Right lobe of liver (tissue), 6 donors: ENCODE measurements at regions not wholly inside any gene's neighbourhood (a gene's known extent, or its start where the extent isn't known, plus 50 kb on each side); places are given as distances from the start of the nearest gene placed in this dataset.
A peak's percentile ranks its signal among the peaks of the same experiment; 100 is the strongest.

Experiments used
- ATAC-seq, 4 donors: fragments of 200-7000 bp; cut with Tn5 transposase; one replicate each; pipeline ENCODE4 v1.9.1; 2020; ENCODE audit warnings: mild to moderate bottlenecking in 4 of 4, moderate library complexity in 4 of 4
- DNase-seq, 3 donors: peaks; one replicate each; pipeline ENCODE4 v3.0.0-alpha.2; 2020
- H3K27ac ChIP-seq, 3 donors: fragments of 200-600 bp; one replicate each; pipeline ENCODE4 v1.8.0; 2022
- H3K27me3 ChIP-seq, 2 donors: fragments of 200-600 bp; one replicate each; pipeline ENCODE4 v1.8.0; 2022
- H3K36me3 ChIP-seq, 4 donors: fragments of 200-600 bp; sonication (generic) in 1 of 4; one replicate each; pipeline versions ENCODE4 v1.5.1 to v1.8.0; 2017 to 2022; ENCODE audit warnings: control low read depth in 1 of 4
- H3K4me1 ChIP-seq, 4 donors: fragments of 200-600 bp; sonication (generic) in 1 of 4; one replicate each; pipeline versions ENCODE4 v1.5.1 to v1.8.0; 2017 to 2022; ENCODE audit warnings: control low read depth in 1 of 4
- H3K4me3 ChIP-seq, 3 donors: fragments of 200-600 bp; one replicate each; pipeline ENCODE4 v1.8.0; 2022
- H3K9me3 ChIP-seq, 4 donors: fragments of 200-600 bp; sonication (generic) in 1 of 4; one replicate each; pipeline versions ENCODE4 v1.5.1 to v1.8.0; 2017 to 2022; ENCODE audit warnings: control low read depth in 1 of 4
- CTCF ChIP-seq, 4 donors: fragments of 200-600 bp in 3 of 4; fragments of 450-650 bp in 1 of 4; IDR thresholded peaks; one replicate each; pipeline versions ENCODE4 v1.5.1 to v1.8.0; 2016 to 2022; ENCODE audit warnings: antibody characterized with exemption in 4 of 4, mild to moderate bottlenecking in 2 of 4
- POLR2A ChIP-seq: fragments of 450-650 bp; IDR thresholded peaks from one replicate; pipeline ENCODE4 v1.6.1; 2017; ENCODE audit warnings: antibody characterized with exemption, mild to moderate bottlenecking
- WGBS: methylation state at CpG from one replicate; pipeline ENCODE4 v1.1.6; 2018; ENCODE audit warnings: low coverage, low lambda C conversion rate; ENCODE audit not compliant: insufficient coverage; ENCODE audit errors: missing lambda C conversion rate; 5-methylcytosine and 5-hydroxymethylcytosine counted together
- intact Hi-C, 2 donors: fragments of 100-400 bp; cut with DNase I; formaldehyde crosslinking; loops; one replicate each; pipeline versions ENCODE4 v1.11.2 to v1.14.1; 2022
- donor health status: DM: no; HTN: yes; CAD: no.
- donor health status: DM: no; HTN: no; CAD: no.
- donor health status: DM: no; HTN: no; CAD: no.
- donor health status: DM: no; HTN: yes; CAD: no.
- donor health status: DM: no; HTN: yes; CAD: no.

- intact Hi-C loops: no loop called here
- no peak overlapping the region for H3K27ac ChIP-seq
- H3K4me3 ChIP-seq: no peak overlapping the region
- WGBS: 57% methylated on average over 13 of the region's 18 CpGs
- no peaks in the 10 kb centered on the region for H3K27me3 ChIP-seq
- no peak for TF ChIP-seq POLR2A
- TF ChIP-seq CTCF (IDR thresholded peaks at IDR 0.05): no peak
- ATAC-seq (no peak), DNase-seq (no peak)
- H3K36me3 ChIP-seq: no peaks in the 10 kb centered on the region
- no peaks in the 10 kb centered on the region for H3K9me3 ChIP-seq
- peaks cover 0 to 11% (median 4%) of the 10 kb centered on the region in 4 donors for H3K4me1 ChIP-seq
Observed at GRCh38 chrX:39756086-39756883, 341.5 kb downstream of the BCOR start.

GRCh38 chrX:39757971-39758370 lies 339.8 kb downstream of the BCOR start:
- no peak overlapping the region for H3K27ac ChIP-seq
- WGBS: 56% methylated on average over 6 of the region's 6 CpGs
- no peaks in the 10 kb centered on the region for H3K27me3 ChIP-seq
- intact Hi-C loops: no loop called here
- TF ChIP-seq CTCF (IDR thresholded peaks at IDR 0.05): no peak
- no peaks in the 10 kb centered on the region for H3K36me3 ChIP-seq
- H3K9me3 ChIP-seq: no peaks in the 10 kb centered on the region
- H3K4me3 ChIP-seq: no peak overlapping the region
- no peak for DNase-seq
- peaks cover 0 to 8% (median 3%) of the 10 kb centered on the region in 4 donors for H3K4me1 ChIP-seq
- ATAC-seq: no peak

GRCh38 chrX:39758791-39759525 lies 338.8 kb downstream of the BCOR start:
- Histone ChIP-seq H3K4me1 (peaks cover 0 to 8% (median 3%) of the 10 kb centered on the region in 4 donors), H3K9me3 (no peaks in the 10 kb centered on the region), H3K4me3 (no peak overlapping the region), H3K27ac (peak overlapping the region in 1 of 3 donors; percentile 27), H3K36me3 (no peaks in the 10 kb centered on the region), H3K27me3 (no peaks in the 10 kb centered on the region)
- peak; percentile 66 to 82 (median 80) for ATAC-seq
- peak; percentile 59 to 85 (median 82) for DNase-seq
- WGBS: 43% methylated on average over 4 of the region's 17 CpGs
- TF ChIP-seq POLR2A (no peak), CTCF (IDR thresholded peaks at IDR 0.05) (no peak)
- intact Hi-C loops: no loop called here

GRCh38 chrX:39759526-39760224 lies 338.1 kb downstream of the BCOR start:
- no peak for TF ChIP-seq POLR2A
- TF ChIP-seq CTCF (IDR thresholded peaks at IDR 0.05): no peak
- H3K27ac ChIP-seq: peak overlapping the region in 1 of 3 donors; percentile 27
- no peaks in the 10 kb centered on the region for H3K27me3 ChIP-seq
- H3K36me3 ChIP-seq: no peaks in the 10 kb centered on the region
- H3K9me3 ChIP-seq: no peaks in the 10 kb centered on the region
- no peak overlapping the region for H3K4me3 ChIP-seq
- 30% methylated on average over 3 of the region's 15 CpGs for WGBS
- ATAC-seq (peak; percentile 22 to 57 (median 42)), DNase-seq (no peak)
- intact Hi-C loops: no loop called here
- H3K4me1 ChIP-seq: peaks cover 0 to 8% (median 3%) of the 10 kb centered on the region in 4 donors
